Kidney (tissue), 13 donors: ENCODE measurements at regions not wholly inside any gene's neighbourhood (a gene's known extent, or its start where the extent isn't known, plus 50 kb on each side); places are given as distances from the start of the nearest gene placed in this dataset.
A peak's percentile ranks its signal among the peaks of the same experiment; 100 is the strongest.

Experiments
- DNase-seq, 5 donors: peaks; one replicate each; pipeline ENCODE4 v3.0.0-alpha.2; 2013 to 2020
- FAIRE-seq: peaks from 2 replicates; lab custom pipeline; 2012; peaks lifted over from hg19 to GRCh38; lab: Jason Lieb, UNC
- H3K27ac ChIP-seq, 2 donors: one replicate each; pipeline ENCODE4 v1.7.0; 2013; ENCODE audit warnings: low read depth in 2 of 2, low read length in 2 of 2, inconsistent platforms in 1 of 2
- H3K27me3 ChIP-seq: one replicate; pipeline ENCODE4 v1.7.1; 2013; ENCODE audit warnings: low read length, inconsistent platforms; ENCODE audit not compliant: control insufficient read depth, insufficient read depth
- H3K36me3 ChIP-seq, 3 donors: one replicate each; pipeline versions ENCODE4 v1.7.0 to v1.7.1; 2013; ENCODE audit warnings: low read length in 3 of 3, control low read depth in 1 of 3, inconsistent platforms in 1 of 3; ENCODE audit not compliant: insufficient read depth in 3 of 3, control insufficient read depth in 2 of 3
- H3K4me1 ChIP-seq, 3 donors: one replicate each; pipeline versions ENCODE4 v1.7.0 to v1.7.1; 2013; ENCODE audit warnings: low read length in 3 of 3, inconsistent platforms in 1 of 3, low read depth in 1 of 3; ENCODE audit not compliant: control insufficient read depth in 2 of 3, insufficient read depth in 2 of 3
- H3K4me3 ChIP-seq, 3 donors: one replicate each; pipeline versions ENCODE4 v1.7.0 to v1.8.1; 2013; ENCODE audit warnings: low read length in 3 of 3, control low read depth in 1 of 3, inconsistent platforms in 1 of 3
- H3K9ac ChIP-seq, 3 donors: one replicate each; pipeline versions ENCODE4 v1.7.0 to v1.7.1; 2013; ENCODE audit warnings: low read length in 3 of 3, control low read depth in 1 of 3, inconsistent platforms in 1 of 3
- H3K9me3 ChIP-seq, 3 donors: one replicate each; pipeline versions ENCODE4 v1.7.0 to v1.7.1; 2013; ENCODE audit warnings: low read length in 3 of 3, control low read depth in 1 of 3, inconsistent platforms in 1 of 3; ENCODE audit not compliant: control insufficient read depth in 2 of 3, insufficient read depth in 1 of 3
- CTCF ChIP-seq: IDR thresholded peaks from 3 replicates; pipeline ENCODE4 v1.5.1; 2012; ENCODE audit warnings: mild to moderate bottlenecking, moderate library complexity, borderline replicate concordance; ENCODE audit not compliant: insufficient read depth; ENCODE audit errors: extremely low read depth
- intact Hi-C: fragments of 100-400 bp; cut with DNase I; formaldehyde crosslinking; loops from one replicate; pipeline ENCODE4 v1.11.1; 2022
- donor health status: control.
- donor health status: control.
- donor health status: control.
- donor health status: control.
- donor health status: control.
- donor health status: DM: yes; HTN: yes; CAD: no.
- donor health status: Normal renal cell carcinoma (clear cell type).

GRCh38 chrX:117843749-117844148 is 272.9 kb downstream of the KLHL13 start:
- Histone ChIP-seq H3K4me3 (no peak overlapping the region), H3K9me3 (no peaks in the 10 kb centered on the region), H3K4me1 (no peaks in the 10 kb centered on the region), H3K36me3 (no peaks in the 10 kb centered on the region), H3K27me3 (no peaks in the 10 kb centered on the region), H3K9ac (no peak overlapping the region), H3K27ac (no peak overlapping the region)
- FAIRE-seq (peak; percentile 92), DNase-seq (no peak)
- no peak for TF ChIP-seq CTCF
- intact Hi-C loops, result no loop called here

- no peaks in the 10 kb centered on the region for H3K27me3 ChIP-seq
- no peaks in the 10 kb centered on the region for H3K36me3 ChIP-seq
- no peaks in the 10 kb centered on the region for H3K9me3 ChIP-seq
- intact Hi-C loops, result no loop called here
- no peak for TF ChIP-seq CTCF
- H3K4me1 ChIP-seq, result no peaks in the 10 kb centered on the region
- no peak overlapping the region for H3K4me3 ChIP-seq
- no peak overlapping the region for H3K9ac ChIP-seq
- H3K27ac ChIP-seq, result no peak overlapping the region
- FAIRE-seq, result peak; percentile 11
- DNase-seq, result peak in 4 of 5 donors; percentile 33 to 68 (median 48)
Observed at GRCh38 chrX:117840645-117841044, 276.0 kb downstream of the KLHL13 start.

GRCh38 chrX:117839544-117839943 is 277.1 kb downstream of the KLHL13 start:
- H3K9me3 ChIP-seq, result no peaks in the 10 kb centered on the region
- FAIRE-seq, result no peak
- H3K4me3 ChIP-seq, result no peak overlapping the region
- H3K36me3 ChIP-seq, result no peaks in the 10 kb centered on the region
- no peak overlapping the region for H3K9ac ChIP-seq
- H3K4me1 ChIP-seq, result no peaks in the 10 kb centered on the region
- intact Hi-C loops, result no loop called here
- no peak for DNase-seq
- no peaks in the 10 kb centered on the region for H3K27me3 ChIP-seq
- TF ChIP-seq CTCF, result no peak
- H3K27ac ChIP-seq, result no peak overlapping the region
